ENCODE measurements at regions not wholly inside any gene's neighbourhood (a gene's known extent, or its start where the extent isn't known, plus 50 kb on each side); places are given as distances from the start of the nearest gene placed in this dataset.

DNA sequence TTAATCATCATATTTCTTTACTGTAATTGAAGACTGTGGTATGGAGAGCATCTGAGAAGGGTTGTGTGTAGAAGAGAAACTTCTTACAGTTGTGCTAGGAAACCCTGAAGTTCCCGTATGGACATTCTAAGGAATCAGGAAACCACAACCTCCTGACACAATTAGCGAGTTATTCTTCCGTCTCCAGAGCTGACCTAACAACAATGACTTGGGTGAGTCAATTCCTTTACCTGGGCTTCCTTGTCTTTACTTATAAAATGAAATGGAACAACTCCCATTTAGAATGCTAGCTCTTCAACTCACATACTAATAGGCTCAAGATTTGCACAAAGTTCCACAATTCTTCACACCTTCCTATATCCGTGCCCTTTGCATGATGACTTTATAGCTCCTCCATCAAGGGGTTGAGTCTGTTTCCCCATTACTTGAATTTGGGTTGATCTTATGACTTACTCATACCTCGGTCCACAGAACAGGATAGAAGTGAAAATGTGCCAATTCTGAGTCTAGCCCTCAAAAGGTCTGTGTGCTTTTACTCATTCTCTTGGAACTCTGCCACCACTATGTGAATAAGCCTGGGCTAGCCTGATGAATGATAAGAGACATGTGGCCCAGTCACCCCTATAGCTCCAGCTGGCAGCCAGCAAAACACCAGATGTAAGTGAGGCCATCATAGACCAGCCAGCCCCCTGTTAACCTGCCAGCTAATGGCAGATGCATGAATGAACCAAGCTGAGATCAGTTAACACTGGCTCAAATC, 459.4 kb downstream of the ETNK1 start:
- Histone ChIP-seq H3K79me2 (ENCODE audit: control insufficient read depth, insufficient read depth, low read length) (no peaks in the 10 kb centered on the region), H3K36me3 (ENCODE audit: control insufficient read depth, insufficient read depth, low read length) (no peaks in the 10 kb centered on the region), H3K27ac (ENCODE audit: insufficient read depth, low read length) (no peak overlapping the region)

GRCh38 chr12:23088594-23088993, 463.6 kb downstream of the ETNK1 start:
- Histone ChIP-seq H3K36me3 (ENCODE audit: control insufficient read depth, insufficient read depth, low read length) (no peaks in the 10 kb centered on the region), H3K9ac (ENCODE audit: insufficient read depth, low read length) (no peak overlapping the region), H4K20me1 (ENCODE audit: control insufficient read depth, extremely low read depth, insufficient read depth, low read length) (no peaks in the 10 kb centered on the region), H3K4me3 (replicated peaks in 1 of 4; ENCODE audit: control extremely low read depth in 1 of 4, insufficient read depth in 1 of 4, low read depth in 3 of 4, low read length in 4 of 4) (no peak overlapping the region), H2AFZ (ENCODE audit: low read length) (no peak overlapping the region), H3K4me1 (ENCODE audit: control insufficient read depth, extremely low read depth, insufficient read depth, low read length) (peaks cover 5% of the 10 kb centered on the region), H3K79me2 (ENCODE audit: control insufficient read depth, insufficient read depth, low read length) (no peaks in the 10 kb centered on the region), H3K27ac (ENCODE audit: insufficient read depth, low read length) (no peak overlapping the region), H3K27me3 (ENCODE audit: control insufficient read depth, insufficient read depth, low read length) (no peaks in the 10 kb centered on the region), H3K9me3 (ENCODE audit: control insufficient read depth, insufficient read depth, low read depth, low read length) (no peaks in the 10 kb centered on the region), H3K4me2 (ENCODE audit: extremely low read depth, insufficient read depth, low read length) (no peak overlapping the region)
- DNase-seq (ENCODE audit: low read depth in 2 of 2): no peak
- TF ChIP-seq EZH2 (IDR thresholded peaks at IDR 0.05; ENCODE audit: low read length, missing control alignments): no peak
- TF ChIP-seq CTCF (conservative IDR thresholded peaks at IDR 0.05 in 1 of 2, IDR thresholded peaks at IDR 0.05 in 1 of 2; ENCODE audit: low read depth in 1 of 2, low read length in 2 of 2): no peak

More for the DNA sequence above, 459.4 kb downstream of the ETNK1 start:
- TF ChIP-seq CTCF (conservative IDR thresholded peaks at IDR 0.05 in 1 of 2, IDR thresholded peaks at IDR 0.05 in 1 of 2; ENCODE audit: low read depth in 1 of 2, low read length in 2 of 2) (no peak), EZH2 (IDR thresholded peaks at IDR 0.05; ENCODE audit: low read length, missing control alignments) (no peak)
- DNase-seq (ENCODE audit: low read depth in 2 of 2): peak; percentile 97 to 99
- H2AFZ ChIP-seq (ENCODE audit: low read length): no peak overlapping the region
- no peak overlapping the region for H3K4me3 ChIP-seq (replicated peaks in 1 of 4; ENCODE audit: control extremely low read depth in 1 of 4, insufficient read depth in 1 of 4, low read depth in 3 of 4, low read length in 4 of 4)
- no peaks in the 10 kb centered on the region for H3K9me3 ChIP-seq (ENCODE audit: control insufficient read depth, insufficient read depth, low read depth, low read length)
- H3K4me1 ChIP-seq (ENCODE audit: control insufficient read depth, extremely low read depth, insufficient read depth, low read length): peaks cover 5% of the 10 kb centered on the region
- no peak overlapping the region for H3K9ac ChIP-seq (ENCODE audit: insufficient read depth, low read length)
- H4K20me1 ChIP-seq (ENCODE audit: control insufficient read depth, extremely low read depth, insufficient read depth, low read length): no peaks in the 10 kb centered on the region
- H3K27me3 ChIP-seq (ENCODE audit: control insufficient read depth, insufficient read depth, low read length): no peaks in the 10 kb centered on the region
- H3K4me2 ChIP-seq (ENCODE audit: extremely low read depth, insufficient read depth, low read length): no peak overlapping the region

DNA sequence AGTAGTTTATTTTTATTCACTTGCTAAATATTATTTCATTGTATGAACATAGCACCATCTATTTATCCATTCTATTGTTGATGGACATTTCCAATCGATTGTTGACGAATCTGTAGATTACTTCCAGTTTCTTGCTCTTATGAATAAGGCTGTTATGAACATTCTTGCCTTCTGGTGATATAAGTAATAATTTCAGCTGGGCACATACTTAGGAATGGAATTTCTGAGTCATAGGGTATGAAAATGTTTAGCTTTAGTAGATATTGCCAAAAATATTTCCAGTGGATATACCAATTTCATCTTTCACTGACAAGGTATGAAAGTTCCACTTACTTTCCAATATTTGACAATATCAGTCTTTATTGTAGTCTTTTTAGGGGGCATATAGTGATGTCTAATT, 468.5 kb downstream of the ETNK1 start:
- DNase-seq (ENCODE audit: low read depth in 2 of 2): peak; percentile 46
- no peak overlapping the region for H3K4me3 ChIP-seq (replicated peaks in 1 of 4; ENCODE audit: control extremely low read depth in 1 of 4, insufficient read depth in 1 of 4, low read depth in 3 of 4, low read length in 4 of 4)
- no peak overlapping the region for H3K4me2 ChIP-seq (ENCODE audit: extremely low read depth, insufficient read depth, low read length)
- H3K9ac ChIP-seq (ENCODE audit: insufficient read depth, low read length): no peak overlapping the region
- no peaks in the 10 kb centered on the region for H3K79me2 ChIP-seq (ENCODE audit: control insufficient read depth, insufficient read depth, low read length)
- H3K27me3 ChIP-seq (ENCODE audit: control insufficient read depth, insufficient read depth, low read length): no peaks in the 10 kb centered on the region
- H2AFZ ChIP-seq (ENCODE audit: low read length): no peak overlapping the region
- no peaks in the 10 kb centered on the region for H4K20me1 ChIP-seq (ENCODE audit: control insufficient read depth, extremely low read depth, insufficient read depth, low read length)
- no peaks in the 10 kb centered on the region for H3K36me3 ChIP-seq (ENCODE audit: control insufficient read depth, insufficient read depth, low read length)
- H3K27ac ChIP-seq (ENCODE audit: insufficient read depth, low read length): no peak overlapping the region
- TF ChIP-seq CTCF (conservative IDR thresholded peaks at IDR 0.05 in 1 of 2, IDR thresholded peaks at IDR 0.05 in 1 of 2; ENCODE audit: low read depth in 1 of 2, low read length in 2 of 2): no peak
- TF ChIP-seq EZH2 (IDR thresholded peaks at IDR 0.05; ENCODE audit: low read length, missing control alignments): no peak
- no peaks in the 10 kb centered on the region for H3K4me1 ChIP-seq (ENCODE audit: control insufficient read depth, extremely low read depth, insufficient read depth, low read length)
- no peaks in the 10 kb centered on the region for H3K9me3 ChIP-seq (ENCODE audit: control insufficient read depth, insufficient read depth, low read depth, low read length)
